ENCODE measurements at regions not wholly inside any gene's neighbourhood (a gene's known extent, or its start where the extent isn't known, plus 50 kb on each side); places are given as distances from the start of the nearest gene placed in this dataset.

GRCh38 chr16:60261425-60261824 is 1527.3 kb upstream of the GOT2 start:
- no peak for TF ChIP-seq POLR2A (IDR thresholded peaks at IDR 0.05)
- no peak for TF ChIP-seq CTCF (IDR thresholded peaks at IDR 0.05)
- TF ChIP-seq EP300 (IDR thresholded peaks at IDR 0.05), result no peak

Data from ovary (tissue), 3 donors.